ENCODE measurements at regions not wholly inside any gene's neighbourhood (a gene's known extent, or its start where the extent isn't known, plus 50 kb on each side); places are given as distances from the start of the nearest gene placed in this dataset.

- ChIA-PET CTCF (interaction anchor here (0.8 to 1.1 kb wide), 3 partner anchors 9 to 381 kb away, joined by 3 to 4 read pairs (median 4); no protein-coding TSS in a partner anchor), POLR2A (interaction anchor here (0.5 to 2.2 kb wide), 4 partner anchors 8 to 11 kb away, joined by 3 to 10 read pairs (median 6); no protein-coding TSS in a partner anchor)
- Mint-ChIP-seq H3K36me3 (ENCODE audit: low read depth) (peaks cover 13% of the 10 kb centered on the region), H3K4me3 (no peak overlapping the region), H3K27me3 (no peaks in the 10 kb centered on the region), H3K9me3 (no peaks in the 10 kb centered on the region), H3K4me1 (peaks cover 52% of the 10 kb centered on the region), H3K27ac (no peak overlapping the region)
- DNase-seq = no peak
Observed at GRCh38 chr13:99056381-99057014, 78.6 kb upstream of the DOCK9 start.

- Mint-ChIP-seq H3K9me3 (no peaks in the 10 kb centered on the region), H3K27ac (no peak overlapping the region), H3K4me3 (no peak overlapping the region), H3K27me3 (no peaks in the 10 kb centered on the region), H3K36me3 (ENCODE audit: low read depth) (peaks cover 13% of the 10 kb centered on the region), H3K4me1 (peaks cover 45% of the 10 kb centered on the region)
- ChIA-PET POLR2A (interaction anchor here (2.0 kb wide), 1 partner anchor 9 kb away, joined by 10 read pairs; no protein-coding TSS in a partner anchor), CTCF (no interaction called here)
- no peak for DNase-seq
Observed at GRCh38 chr13:99057310-99057975, 79.6 kb upstream of the DOCK9 start.

- Mint-ChIP-seq H3K4me1 (peaks cover 42% of the 10 kb centered on the region), H3K27ac (no peak overlapping the region), H3K9me3 (no peaks in the 10 kb centered on the region), H3K27me3 (no peaks in the 10 kb centered on the region), H3K4me3 (no peak overlapping the region), H3K36me3 (ENCODE audit: low read depth) (peaks cover 26% of the 10 kb centered on the region)
- POLR2A ChIA-PET = no interaction called here
- CTCF ChIA-PET = interaction anchor here (0.6 kb wide), 1 partner anchor 13 kb away, joined by 3 read pairs; no protein-coding TSS in a partner anchor
- DNase-seq = no peak
Observed at GRCh38 chr13:99058527-99059495, 80.9 kb upstream of the DOCK9 start.

GRCh38 chr13:99059498-99060075 is 81.7 kb upstream of the DOCK9 start:
- peaks cover 41% of the 10 kb centered on the region for H3K4me1 Mint-ChIP-seq
- no peaks in the 10 kb centered on the region for H3K27me3 Mint-ChIP-seq
- H3K27ac Mint-ChIP-seq = no peak overlapping the region
- DNase-seq = no peak
- no peaks in the 10 kb centered on the region for H3K9me3 Mint-ChIP-seq
- POLR2A ChIA-PET = no interaction called here
- H3K36me3 Mint-ChIP-seq (ENCODE audit: low read depth) = peaks cover 31% of the 10 kb centered on the region
- no peak overlapping the region for H3K4me3 Mint-ChIP-seq
- CTCF ChIA-PET = interaction anchor here (0.6 kb wide), 1 partner anchor 14 kb away, joined by 3 read pairs; no protein-coding TSS in a partner anchor

- H3K27ac Mint-ChIP-seq = no peak overlapping the region
- peaks cover 42% of the 10 kb centered on the region for H3K36me3 Mint-ChIP-seq (ENCODE audit: low read depth)
- no peak for DNase-seq
- ChIA-PET POLR2A (no interaction called here), CTCF (no interaction called here)
- H3K4me3 Mint-ChIP-seq = no peak overlapping the region
- H3K9me3 Mint-ChIP-seq = no peaks in the 10 kb centered on the region
- H3K4me1 Mint-ChIP-seq = peaks cover 50% of the 10 kb centered on the region
- no peaks in the 10 kb centered on the region for H3K27me3 Mint-ChIP-seq
Observed at GRCh38 chr13:99061411-99061810, 83.5 kb upstream of the DOCK9 start.

GRCh38 chr13:99062593-99062992 is 84.7 kb upstream of the DOCK9 start:
- Mint-ChIP-seq H3K9me3 (no peaks in the 10 kb centered on the region), H3K4me1 (peaks cover 56% of the 10 kb centered on the region), H3K4me3 (no peak overlapping the region), H3K27ac (no peak overlapping the region), H3K36me3 (ENCODE audit: low read depth) (peaks cover 46% of the 10 kb centered on the region), H3K27me3 (no peaks in the 10 kb centered on the region)
- ChIA-PET POLR2A (no interaction called here), CTCF (no interaction called here)
- DNase-seq = no peak

GRCh38 chr13:99063178-99063577 is 85.3 kb upstream of the DOCK9 start:
- ChIA-PET POLR2A (no interaction called here), CTCF (no interaction called here)
- Mint-ChIP-seq H3K27ac (no peak overlapping the region), H3K4me1 (peaks cover 60% of the 10 kb centered on the region), H3K9me3 (no peaks in the 10 kb centered on the region), H3K4me3 (no peak overlapping the region), H3K27me3 (no peaks in the 10 kb centered on the region), H3K36me3 (ENCODE audit: low read depth) (peaks cover 52% of the 10 kb centered on the region)
- DNase-seq = no peak

GRCh38 chr13:99063952-99064351 is 86.1 kb upstream of the DOCK9 start:
- Mint-ChIP-seq H3K27me3 (no peaks in the 10 kb centered on the region), H3K36me3 (ENCODE audit: low read depth) (peaks cover 54% of the 10 kb centered on the region), H3K4me3 (no peak overlapping the region), H3K4me1 (peaks cover 60% of the 10 kb centered on the region), H3K9me3 (no peaks in the 10 kb centered on the region), H3K27ac (peak overlapping the region; percentile 47)
- no peak for DNase-seq
- POLR2A ChIA-PET = interaction anchor here (1.4 to 4.4 kb wide), 4 partner anchors 8 to 13 kb away, joined by 5 to 35 read pairs (median 12); no protein-coding TSS in a partner anchor
- CTCF ChIA-PET = interaction anchor here (1.3 to 4.3 kb wide), 3 partner anchors 13 to 224 kb away, joined by 3 to 15 read pairs (median 5); no protein-coding TSS in a partner anchor

- peaks cover 48% of the 10 kb centered on the region for H3K36me3 Mint-ChIP-seq (ENCODE audit: low read depth)
- ChIA-PET CTCF (interaction anchor here (0.6 to 4.3 kb wide), 7 partner anchors 9 to 311 kb away, joined by 3 to 15 read pairs (median 4); no protein-coding TSS in a partner anchor), POLR2A (interaction anchor here (1.1 to 4.4 kb wide), 5 partner anchors 9 to 18 kb away, joined by 4 to 35 read pairs (median 7); no protein-coding TSS in a partner anchor)
Observed at GRCh38 chr13:99064624-99065234, 86.9 kb upstream of the DOCK9 start.

GRCh38 chr13:99065235-99066015 is 87.6 kb upstream of the DOCK9 start:
- Mint-ChIP-seq H3K4me3 (peak overlapping the region; percentile 56), H3K27ac (peak overlapping the region; percentile 69), H3K4me1 (peaks cover 52% of the 10 kb centered on the region), H3K9me3 (no peaks in the 10 kb centered on the region), H3K36me3 (ENCODE audit: low read depth) (peaks cover 53% of the 10 kb centered on the region), H3K27me3 (no peaks in the 10 kb centered on the region)
- DNase-seq = no peak
- ChIA-PET CTCF (interaction anchor here (0.6 to 4.3 kb wide), 8 partner anchors 10 to 310 kb away, joined by 3 to 15 read pairs (median 4); no protein-coding TSS in a partner anchor), POLR2A (interaction anchor here (0.9 to 4.4 kb wide), 9 partner anchors 9 to 190 kb away, joined by 3 to 35 read pairs (median 7); no protein-coding TSS in a partner anchor)

More at GRCh38 chr13:99064624-99065234, 86.9 kb upstream of the DOCK9 start:
- no peaks in the 10 kb centered on the region for H3K9me3 Mint-ChIP-seq
- H3K27ac Mint-ChIP-seq = no peak overlapping the region
- DNase-seq = no peak
- H3K4me1 Mint-ChIP-seq = peaks cover 52% of the 10 kb centered on the region
- H3K4me3 Mint-ChIP-seq = no peak overlapping the region
- no peaks in the 10 kb centered on the region for H3K27me3 Mint-ChIP-seq

- no peak for DNase-seq
- ChIA-PET POLR2A (interaction anchor here (0.9 to 4.4 kb wide), 8 partner anchors 9 to 191 kb away, joined by 3 to 35 read pairs (median 8); partner anchors contain the start of gene UBAC2), CTCF (interaction anchor here (1.1 to 4.3 kb wide), 6 partner anchors 9 to 538 kb away, joined by 3 to 15 read pairs (median 4); no protein-coding TSS in a partner anchor)
- Mint-ChIP-seq H3K4me1 (peaks cover 52% of the 10 kb centered on the region), H3K36me3 (ENCODE audit: low read depth) (peaks cover 56% of the 10 kb centered on the region), H3K27me3 (no peaks in the 10 kb centered on the region), H3K27ac (peak overlapping the region; percentile 69), H3K9me3 (no peaks in the 10 kb centered on the region), H3K4me3 (peak overlapping the region; percentile 56)
Observed at GRCh38 chr13:99066219-99066618, 88.4 kb upstream of the DOCK9 start.
